Gastroesophageal sphincter (tissue), 4 donors: ENCODE measurements at regions not wholly inside any gene's neighbourhood (a gene's known extent, or its start where the extent isn't known, plus 50 kb on each side); places are given as distances from the start of the nearest gene placed in this dataset.

Experiments used
- ATAC-seq: fragments of 150-250 bp; one replicate; pipeline ENCODE4 v1.9.1; 2016; ENCODE audit warnings: mild to moderate bottlenecking, moderate library complexity
- H3K27ac ChIP-seq, 4 donors: fragments of 200-600 bp; sonication (generic) in 3 of 4; 1 replicate in 3 of 4; 2 replicates in 1 of 4; pipeline ENCODE4 v1.5.1; 2016 to 2019
- H3K27me3 ChIP-seq: fragments of 200-600 bp; sonication (generic); one replicate; pipeline ENCODE4 v1.5.1; 2019
- H3K36me3 ChIP-seq, 2 donors: fragments of 200-600 bp; sonication (generic); one replicate each; pipeline ENCODE4 v1.5.1; 2019; ENCODE audit warnings: control low read depth in 1 of 2
- H3K4me1 ChIP-seq, 3 donors: fragments of 200-600 bp; sonication (generic); 1 replicate in 2 of 3; 2 replicates in 1 of 3; pipeline ENCODE4 v1.5.1; 2016 to 2019; ENCODE audit warnings: control low read depth in 2 of 3
- H3K4me3 ChIP-seq, 2 donors: fragments of 200-600 bp; sonication (generic); one replicate each; pipeline ENCODE4 v1.5.1; 2019; ENCODE audit warnings: mild to moderate bottlenecking in 1 of 2, moderate library complexity in 1 of 2
- H3K9me3 ChIP-seq, 3 donors: fragments of 200-600 bp; sonication (generic); one replicate each; pipeline ENCODE4 v1.5.1; 2017 to 2019; ENCODE audit warnings: control low read depth in 2 of 3
- EP300 ChIP-seq: sonication (generic); formaldehyde crosslinking; IDR thresholded peaks from one replicate; pipeline ENCODE4 v1.6.1; 2017; ENCODE audit warnings: antibody characterized with exemption, mild to moderate bottlenecking
- POLR2A ChIP-seq, 2 donors: fragments of 450-650 bp; IDR thresholded peaks; one replicate each; pipeline ENCODE4 v1.6.1; 2017; ENCODE audit warnings: antibody characterized with exemption in 2 of 2, mild to moderate bottlenecking in 2 of 2, moderate library complexity in 1 of 2
- POLR2AphosphoS5 ChIP-seq: sonication (generic); formaldehyde crosslinking; IDR thresholded peaks from one replicate; pipeline ENCODE4 v1.6.1; 2017; ENCODE audit warnings: antibody characterized with exemption
- WGBS, 2 donors: methylation state at CpG; one replicate each; pipeline ENCODE4 v1.1.5; 2018; ENCODE audit warnings: low coverage in 1 of 2; 5-methylcytosine and 5-hydroxymethylcytosine counted together
- TF ChIP-seq, protein P1 (sequence below), 4 experiments: fragments of 200-600 bp in 2 of 4; fragments of 450-650 bp in 2 of 4; sonication (generic) in 1 of 4; IDR thresholded peaks; one replicate each; pipeline ENCODE4 v1.5.1; 2017 to 2019; ENCODE audit warnings: antibody characterized with exemption in 4 of 4, mild to moderate bottlenecking in 2 of 4, moderate library complexity in 2 of 4

DNA sequence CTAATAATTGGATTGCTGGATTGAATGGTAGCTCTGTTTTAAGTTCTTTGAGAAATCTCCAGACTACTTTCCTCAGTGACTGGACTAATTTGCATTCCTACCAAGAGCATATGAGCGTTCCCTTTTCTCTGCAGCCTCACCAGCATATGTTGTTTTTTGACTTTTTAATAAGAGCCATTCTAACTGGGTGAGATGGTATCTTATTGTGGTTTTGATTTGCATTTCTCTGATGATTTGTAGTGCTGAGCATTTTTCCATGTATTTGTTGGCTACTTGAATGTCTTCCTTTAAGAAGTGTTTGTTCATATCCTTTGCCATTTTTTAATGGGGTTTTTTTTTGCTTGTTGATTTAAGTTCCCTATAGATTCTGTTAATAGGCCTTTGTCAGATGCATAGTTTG lies 94.7 kb upstream of the AHI1 start:
- Histone ChIP-seq H3K27me3 (no peaks in the 10 kb centered on the region), H3K9me3 (no peaks in the 10 kb centered on the region), H3K4me1 (no peaks in the 10 kb centered on the region), H3K36me3 (no peaks in the 10 kb centered on the region), H3K27ac (no peak overlapping the region), H3K4me3 (no peak overlapping the region)
- WGBS, 2 donors = 58 to 71% methylated on average over 1 of the region's 1 CpG
- ATAC-seq = no peak
- TF ChIP-seq POLR2AphosphoS5 (no peak), EP300 (no peak)
- TF ChIP-seq, protein P1, sequence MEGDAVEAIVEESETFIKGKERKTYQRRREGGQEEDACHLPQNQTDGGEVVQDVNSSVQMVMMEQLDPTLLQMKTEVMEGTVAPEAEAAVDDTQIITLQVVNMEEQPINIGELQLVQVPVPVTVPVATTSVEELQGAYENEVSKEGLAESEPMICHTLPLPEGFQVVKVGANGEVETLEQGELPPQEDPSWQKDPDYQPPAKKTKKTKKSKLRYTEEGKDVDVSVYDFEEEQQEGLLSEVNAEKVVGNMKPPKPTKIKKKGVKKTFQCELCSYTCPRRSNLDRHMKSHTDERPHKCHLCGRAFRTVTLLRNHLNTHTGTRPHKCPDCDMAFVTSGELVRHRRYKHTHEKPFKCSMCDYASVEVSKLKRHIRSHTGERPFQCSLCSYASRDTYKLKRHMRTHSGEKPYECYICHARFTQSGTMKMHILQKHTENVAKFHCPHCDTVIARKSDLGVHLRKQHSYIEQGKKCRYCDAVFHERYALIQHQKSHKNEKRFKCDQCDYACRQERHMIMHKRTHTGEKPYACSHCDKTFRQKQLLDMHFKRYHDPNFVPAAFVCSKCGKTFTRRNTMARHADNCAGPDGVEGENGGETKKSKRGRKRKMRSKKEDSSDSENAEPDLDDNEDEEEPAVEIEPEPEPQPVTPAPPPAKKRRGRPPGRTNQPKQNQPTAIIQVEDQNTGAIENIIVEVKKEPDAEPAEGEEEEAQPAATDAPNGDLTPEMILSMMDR (IDR thresholded peaks at IDR 0.05) = no peak

DNA sequence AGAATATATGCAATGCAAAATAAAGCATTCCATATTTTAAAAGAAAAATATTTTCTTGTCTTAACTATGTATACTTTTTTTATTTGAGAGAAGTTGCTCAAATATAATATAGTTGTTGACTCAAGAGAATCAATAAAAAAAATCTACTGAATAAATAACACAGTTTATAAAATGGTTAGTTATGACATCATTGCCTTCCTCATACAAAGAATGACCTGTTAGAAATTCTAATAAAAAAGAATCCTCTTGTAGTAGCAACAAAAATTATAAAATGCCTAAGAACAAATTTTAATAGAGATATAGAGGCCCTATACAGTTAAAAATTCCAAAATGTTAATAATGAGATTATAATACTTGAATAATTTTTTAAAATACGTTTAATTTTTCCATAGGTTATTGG lies 96.5 kb upstream of the AHI1 start:
- TF ChIP-seq, protein P1 (IDR thresholded peaks at IDR 0.05) = no peak
- TF ChIP-seq POLR2A (IDR thresholded peaks at IDR 0.05) (no peak), POLR2AphosphoS5 (no peak)
- WGBS, 2 donors = 83 to 88% methylated on average over 1 of the region's 1 CpG
- no peak overlapping the region for H3K27ac ChIP-seq
- ATAC-seq = no peak
- H3K27me3 ChIP-seq = no peaks in the 10 kb centered on the region
- H3K9me3 ChIP-seq = no peaks in the 10 kb centered on the region
- H3K36me3 ChIP-seq = no peaks in the 10 kb centered on the region
- H3K4me1 ChIP-seq = no peaks in the 10 kb centered on the region
- H3K4me3 ChIP-seq = no peak overlapping the region

DNA sequence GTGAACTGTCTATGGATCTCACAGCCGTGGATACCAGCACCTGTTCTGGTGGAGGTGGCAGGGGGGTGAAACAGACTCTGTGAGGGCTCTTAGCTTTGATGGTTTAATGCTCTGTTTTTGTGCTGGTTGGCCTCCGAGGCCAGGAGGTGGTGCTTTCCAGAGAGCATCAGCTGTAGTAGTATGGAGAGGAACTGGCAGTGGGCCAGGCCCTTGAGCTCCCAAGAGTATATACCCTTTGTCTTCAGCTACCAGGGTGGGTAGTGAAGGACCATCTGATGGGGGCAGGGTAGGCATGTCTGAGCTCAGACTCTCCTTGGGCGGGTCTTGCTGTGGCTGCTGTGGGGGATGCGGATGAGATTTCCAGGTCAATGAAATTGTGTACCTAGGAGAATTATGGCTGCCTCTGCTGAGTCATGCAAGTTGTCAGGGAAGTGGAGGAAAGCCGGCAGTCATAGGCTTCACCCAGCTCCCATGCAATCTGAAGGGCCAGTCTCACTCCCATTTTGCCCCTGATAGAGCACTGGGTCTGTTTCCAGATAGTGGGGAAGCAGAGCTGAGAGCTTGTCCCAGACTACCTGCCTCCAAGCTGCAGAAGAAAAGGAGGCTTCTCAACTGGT lies 102.7 kb upstream of the AHI1 start:
- ATAC-seq = no peak
- H3K4me1 ChIP-seq = no peaks in the 10 kb centered on the region
- TF ChIP-seq EP300 (no peak), POLR2AphosphoS5 (no peak), POLR2A (IDR thresholded peaks at IDR 0.05) (no peak)
- TF ChIP-seq, protein P1 (IDR thresholded peaks at IDR 0.05) = no peak
- no peak overlapping the region for H3K4me3 ChIP-seq
- no peak overlapping the region for H3K27ac ChIP-seq
- H3K9me3 ChIP-seq = no peaks in the 10 kb centered on the region
- no peaks in the 10 kb centered on the region for H3K36me3 ChIP-seq
- H3K27me3 ChIP-seq = no peaks in the 10 kb centered on the region
- 90% methylated on average over 3 of the region's 5 CpGs for WGBS, 2 donors

DNA sequence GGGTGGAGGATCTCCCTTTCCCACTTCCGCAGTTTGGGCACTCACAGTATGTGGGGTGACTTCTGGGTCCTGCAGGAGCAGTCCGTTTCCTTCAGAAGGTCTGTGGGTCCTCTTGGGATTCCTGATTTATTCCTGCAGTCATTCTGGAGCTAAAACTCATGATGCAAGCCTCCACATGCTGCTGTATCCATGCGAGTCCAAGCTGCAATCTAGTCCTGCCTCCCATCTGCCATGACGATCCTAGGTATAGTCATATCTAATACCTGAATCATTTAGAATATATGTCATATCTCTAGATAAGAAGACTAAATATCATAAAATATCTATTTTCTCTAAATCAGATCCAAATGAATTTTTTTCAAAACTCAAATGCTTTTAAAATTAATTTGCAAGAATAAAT lies 103.4 kb upstream of the AHI1 start:
- Histone ChIP-seq H3K27me3 (no peaks in the 10 kb centered on the region), H3K36me3 (no peaks in the 10 kb centered on the region), H3K9me3 (no peaks in the 10 kb centered on the region), H3K4me3 (no peak overlapping the region), H3K4me1 (no peaks in the 10 kb centered on the region), H3K27ac (no peak overlapping the region)
- TF ChIP-seq POLR2AphosphoS5 (no peak), EP300 (no peak), POLR2A (IDR thresholded peaks at IDR 0.05) (no peak)
- TF ChIP-seq, protein P1 (IDR thresholded peaks at IDR 0.05) = no peak
- WGBS, 2 donors = 90 to 91% methylated on average over 4 of the region's 4 CpGs
- ATAC-seq = no peak

DNA sequence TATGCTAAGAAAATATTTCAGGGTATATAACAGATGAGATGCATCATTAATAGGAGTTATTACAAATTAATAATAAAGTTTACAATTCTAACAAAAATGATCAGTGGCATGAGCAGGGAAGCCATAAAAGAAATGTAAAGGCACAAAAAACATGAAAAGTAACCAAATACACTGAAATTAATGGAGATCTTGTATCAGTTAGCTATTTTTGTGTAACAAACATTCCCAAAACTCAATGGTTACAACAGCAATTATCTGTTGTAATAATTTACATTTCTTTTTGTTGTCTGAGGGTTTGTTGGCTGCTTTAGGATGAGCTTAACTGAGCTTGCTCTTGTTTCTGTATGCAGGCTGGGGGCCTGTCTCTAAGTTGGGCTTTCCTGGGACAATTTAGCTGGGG lies 104.3 kb upstream of the AHI1 start:
- no peak for ATAC-seq
- TF ChIP-seq, protein P1 (IDR thresholded peaks at IDR 0.05) = no peak
- TF ChIP-seq EP300 (no peak), POLR2AphosphoS5 (no peak), POLR2A (IDR thresholded peaks at IDR 0.05) (no peak)
- no peak overlapping the region for H3K4me3 ChIP-seq

More for the DNA sequence above, 104.3 kb upstream of the AHI1 start:
- no peak overlapping the region for H3K27ac ChIP-seq
- H3K9me3 ChIP-seq = no peaks in the 10 kb centered on the region
- no peaks in the 10 kb centered on the region for H3K36me3 ChIP-seq
- no peaks in the 10 kb centered on the region for H3K27me3 ChIP-seq
- no peaks in the 10 kb centered on the region for H3K4me1 ChIP-seq
